ENCODE measurements at regions not wholly inside any gene's neighbourhood (a gene's known extent, or its start where the extent isn't known, plus 50 kb on each side); places are given as distances from the start of the nearest gene placed in this dataset.

DNA sequence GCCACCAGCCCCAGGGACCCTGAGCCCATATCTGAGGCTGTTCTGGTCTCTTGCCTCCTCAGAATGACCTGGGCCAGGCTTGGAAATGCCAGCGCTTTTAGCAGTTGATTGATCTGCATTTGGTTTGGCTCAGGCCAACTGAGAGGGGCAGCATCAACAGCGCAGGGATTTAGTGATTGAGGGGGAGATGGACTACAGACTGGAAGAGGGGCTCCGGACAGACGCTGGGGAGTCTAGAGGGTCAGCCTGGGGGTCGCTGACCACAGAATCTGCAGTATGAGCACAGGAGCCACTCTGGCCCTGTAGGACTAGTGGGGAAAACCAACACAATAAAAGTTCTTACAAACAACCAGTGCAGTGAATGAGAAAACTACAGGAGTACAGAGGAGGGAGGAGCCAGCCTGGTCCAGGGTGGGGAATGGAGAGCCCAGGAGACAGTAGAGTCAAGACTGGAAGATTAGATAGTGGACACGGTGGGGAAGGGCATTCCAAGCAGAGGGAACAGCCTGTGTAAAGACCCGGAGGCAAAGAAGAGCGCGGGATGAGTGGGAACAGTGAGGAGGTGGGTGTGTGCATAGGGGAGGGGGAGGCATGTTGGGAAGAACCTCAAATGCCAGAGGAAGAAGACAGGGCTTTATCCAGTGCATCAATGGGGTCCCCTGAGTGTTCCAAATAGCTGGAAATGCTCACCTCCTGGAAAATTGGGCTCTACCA lies 128.9 kb downstream of the MRM1 start:
- TF ChIP-seq CTCF (IDR thresholded peaks at IDR 0.05) (no peak), POLR2A (IDR thresholded peaks at IDR 0.05) (no peak)
- Histone ChIP-seq H3K36me3 (no peaks in the 10 kb centered on the region), H3K4me3 (no peak overlapping the region), H3K27ac (no peak overlapping the region), H3K9me3 (no peaks in the 10 kb centered on the region), H3K27me3 (no peaks in the 10 kb centered on the region), H3K4me1 (no peaks in the 10 kb centered on the region)
- no peak for DNase-seq

GRCh38 chr17:36730857-36731490 lies 129.6 kb downstream of the MRM1 start:
- Histone ChIP-seq H3K9me3 (no peaks in the 10 kb centered on the region), H3K36me3 (no peaks in the 10 kb centered on the region), H3K27ac (no peak overlapping the region), H3K4me3 (no peak overlapping the region), H3K4me1 (no peaks in the 10 kb centered on the region), H3K27me3 (no peaks in the 10 kb centered on the region)
- TF ChIP-seq CTCF (IDR thresholded peaks at IDR 0.05) (no peak), POLR2A (IDR thresholded peaks at IDR 0.05) (no peak)
- no peak for DNase-seq

GRCh38 chr17:36731811-36732210 lies 130.4 kb downstream of the MRM1 start:
- Histone ChIP-seq H3K9me3 (no peaks in the 10 kb centered on the region), H3K4me3 (no peak overlapping the region), H3K27ac (no peak overlapping the region), H3K4me1 (no peaks in the 10 kb centered on the region), H3K27me3 (no peaks in the 10 kb centered on the region), H3K36me3 (no peaks in the 10 kb centered on the region)
- no peak for DNase-seq
- no peak for TF ChIP-seq CTCF (IDR thresholded peaks at IDR 0.05)
- no peak for TF ChIP-seq POLR2A (IDR thresholded peaks at IDR 0.05)

DNA sequence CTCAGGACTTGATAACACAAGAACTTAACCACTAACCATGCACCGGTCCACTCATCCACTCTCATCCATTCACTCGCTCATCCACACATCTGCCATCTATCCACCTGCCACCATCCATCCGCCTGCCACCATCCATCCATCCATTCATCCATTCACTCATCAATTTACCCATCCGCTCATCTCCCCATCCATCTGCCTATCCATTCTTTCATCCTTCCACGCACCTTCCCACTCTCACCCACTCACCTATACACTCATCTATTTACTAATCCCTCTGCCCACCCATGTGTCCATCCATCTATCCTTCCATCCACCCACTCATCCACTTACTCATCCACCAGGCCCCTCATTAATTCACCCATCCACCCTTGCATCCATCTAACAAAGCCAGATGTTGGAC lies 131.0 kb downstream of the MRM1 start:
- no peak for TF ChIP-seq CTCF (IDR thresholded peaks at IDR 0.05)
- no peak for TF ChIP-seq POLR2A (IDR thresholded peaks at IDR 0.05)
- H3K4me3 ChIP-seq = no peak overlapping the region
- H3K27ac ChIP-seq = no peak overlapping the region
- H3K27me3 ChIP-seq = no peaks in the 10 kb centered on the region
- H3K9me3 ChIP-seq = no peaks in the 10 kb centered on the region
- no peaks in the 10 kb centered on the region for H3K36me3 ChIP-seq
- DNase-seq = no peak
- H3K4me1 ChIP-seq = no peaks in the 10 kb centered on the region

DNA sequence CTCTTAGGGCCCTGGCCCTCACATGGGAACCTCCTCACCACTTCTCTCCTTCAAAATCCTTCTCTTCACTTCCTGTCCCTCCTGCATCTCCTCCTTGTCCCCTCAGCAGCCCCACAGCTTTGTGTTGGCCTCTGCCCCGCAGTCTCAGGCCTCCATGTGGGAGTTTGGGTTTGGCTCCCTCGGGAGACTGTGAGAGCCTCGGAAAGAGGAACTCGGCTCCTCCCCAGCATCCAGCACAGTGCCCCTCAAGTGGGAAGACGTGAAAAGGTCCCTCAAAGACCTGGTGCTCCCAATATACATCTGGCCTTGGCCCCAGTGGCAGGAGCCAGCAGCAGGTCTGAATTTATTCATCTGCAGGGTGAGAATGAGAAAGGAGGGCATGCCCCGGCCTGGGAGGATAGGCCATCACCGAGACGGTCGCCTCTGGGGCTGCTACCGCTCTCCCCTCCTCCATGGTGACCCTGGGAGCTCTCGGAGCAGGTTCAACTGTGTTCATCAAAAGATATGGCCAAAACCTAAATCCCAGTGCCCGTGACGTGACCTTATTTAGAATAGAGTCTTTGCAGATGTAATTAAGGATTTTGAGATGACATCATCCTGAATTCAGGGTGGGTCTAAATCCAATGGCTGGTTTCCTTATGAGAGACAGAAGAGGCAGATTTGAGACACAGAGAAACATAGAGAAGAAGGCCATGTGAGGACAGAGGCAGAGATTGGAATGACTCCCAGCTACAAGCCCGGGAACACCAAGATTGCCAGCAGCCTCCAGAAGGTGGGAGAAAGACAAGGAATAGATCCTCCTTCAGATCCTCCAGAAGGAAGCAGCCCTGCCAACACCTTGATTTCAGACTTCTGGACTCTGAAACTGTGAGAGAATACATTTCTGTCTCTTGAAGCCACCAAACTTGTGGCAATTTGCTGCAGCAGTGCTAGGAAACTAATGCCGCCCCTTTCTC lies 135.1 kb downstream of the MRM1 start:
- no peaks in the 10 kb centered on the region for H3K4me1 ChIP-seq
- no peaks in the 10 kb centered on the region for H3K9me3 ChIP-seq
- H3K27me3 ChIP-seq = no peaks in the 10 kb centered on the region
- no peaks in the 10 kb centered on the region for H3K36me3 ChIP-seq
- TF ChIP-seq POLR2A (IDR thresholded peaks at IDR 0.05) (no peak), CTCF (IDR thresholded peaks at IDR 0.05) (no peak)
- H3K27ac ChIP-seq = no peak overlapping the region
- H3K4me3 ChIP-seq = no peak overlapping the region
- no peak for DNase-seq

Data from Peyer's patch (tissue), 4 donors.